H9 (cell line): ENCODE measurements at regions not wholly inside any gene's neighbourhood (a gene's known extent, or its start where the extent isn't known, plus 50 kb on each side); places are given as distances from the start of the nearest gene placed in this dataset.
A peak's percentile ranks its signal among the peaks of the same experiment; 100 is the strongest.

ENCODE experiments used
- DNase-seq: peaks from one replicate; pipeline ENCODE4 v3.0.0-alpha.2; 2017
- H2AFZ ChIP-seq: one replicate; pipeline ENCODE4 v1.6.1; 2013; ENCODE audit warnings: mild to moderate bottlenecking, low read length, control low read depth, moderate library complexity
- H2AK5ac ChIP-seq: 2 replicates; pipeline ENCODE4 v1.6.1; 2013; ENCODE audit warnings: low read length, control low read depth, mixed read lengths; ENCODE audit not compliant: insufficient read length
- H2BK120ac ChIP-seq: one replicate; pipeline ENCODE4 v1.6.1; 2013; ENCODE audit warnings: low read depth, mild to moderate bottlenecking, low read length, control low read depth, inconsistent platforms; ENCODE audit not compliant: poor library complexity, severe bottlenecking
- H2BK12ac ChIP-seq: 2 replicates; pipeline ENCODE4 v1.6.1; 2013; ENCODE audit warnings: low read length, control low read depth, mixed read lengths, low read depth; ENCODE audit not compliant: insufficient read length
- H2BK15ac ChIP-seq: 2 replicates; pipeline ENCODE4 v1.6.1; 2013; ENCODE audit warnings: low read depth, low read length, control low read depth
- H2BK20ac ChIP-seq: one replicate; pipeline ENCODE4 v1.6.1; 2013; ENCODE audit warnings: low read depth, mild to moderate bottlenecking, low read length, control low read depth, inconsistent platforms; ENCODE audit not compliant: poor library complexity, severe bottlenecking
- H2BK5ac ChIP-seq: 2 replicates; pipeline ENCODE4 v1.6.1; 2013; ENCODE audit warnings: low read length, control low read depth, mixed read lengths; ENCODE audit not compliant: insufficient read length
- H3K14ac ChIP-seq: 2 replicates; pipeline ENCODE4 v1.6.1; 2013; ENCODE audit warnings: low read length, control low read depth; ENCODE audit not compliant: insufficient read depth
- H3K18ac ChIP-seq: 2 replicates; pipeline ENCODE4 v1.6.1; 2013; ENCODE audit warnings: low read depth, mild to moderate bottlenecking, mixed read lengths, low read length, control low read depth; ENCODE audit not compliant: insufficient read length
- H3K23ac ChIP-seq: 2 replicates; pipeline ENCODE4 v1.6.1; 2013; ENCODE audit warnings: low read length, control low read depth, mixed read lengths, low read depth; ENCODE audit not compliant: insufficient read length
- H3K23me2 ChIP-seq: 2 replicates; pipeline ENCODE4 v1.6.1; 2013; ENCODE audit warnings: low read depth, mild to moderate bottlenecking, mixed read lengths, low read length, control low read depth; ENCODE audit not compliant: insufficient read length, poor library complexity, severe bottlenecking
- H3K27ac ChIP-seq: 2 replicates; pipeline ENCODE4 v1.5.1; 2013; ENCODE audit warnings: low read length, control low read depth, mixed read lengths, low read depth; ENCODE audit not compliant: insufficient read length
- H3K27me3 ChIP-seq: 2 replicates; pipeline ENCODE4 v1.6.1; 2013; ENCODE audit warnings: low read length, control low read depth, inconsistent platforms; ENCODE audit not compliant: insufficient read depth
- H3K4ac ChIP-seq: 2 replicates; pipeline ENCODE4 v1.6.1; 2013; ENCODE audit warnings: low read depth, mild to moderate bottlenecking, control low read depth, inconsistent platforms, low read length, moderate library complexity
- H3K4me1 ChIP-seq: 2 replicates; pipeline ENCODE4 v1.6.1; 2013; ENCODE audit warnings: low read length, control low read depth, inconsistent platforms; ENCODE audit not compliant: insufficient read depth
- H3K4me2 ChIP-seq: 2 replicates; pipeline ENCODE4 v1.6.1; 2013; ENCODE audit warnings: low read length, control low read depth, mixed read lengths; ENCODE audit not compliant: insufficient read length, insufficient read depth
- H3K56ac ChIP-seq: 2 replicates; pipeline ENCODE4 v1.6.1; 2013; ENCODE audit warnings: low read depth, mild to moderate bottlenecking, mixed read lengths, low read length, control low read depth; ENCODE audit not compliant: insufficient read length
- H3K79me1 ChIP-seq: 2 replicates; pipeline ENCODE4 v1.6.1; 2013; ENCODE audit warnings: low read depth, mild to moderate bottlenecking, moderate library complexity, low read length, control low read depth, inconsistent platforms; ENCODE audit not compliant: insufficient read depth, poor library complexity, severe bottlenecking
- H3K79me2 ChIP-seq: 2 replicates; pipeline ENCODE4 v1.6.1; 2013; ENCODE audit warnings: low read length, control low read depth, inconsistent platforms; ENCODE audit not compliant: insufficient read depth
- H3K9ac ChIP-seq: 2 replicates; pipeline ENCODE4 v1.6.1; 2013; ENCODE audit warnings: low read length, control low read depth, mixed read lengths; ENCODE audit not compliant: insufficient read length; ENCODE audit errors: extremely low read depth
- H3K9me3 ChIP-seq: one replicate; pipeline ENCODE4 v1.6.1; 2013; ENCODE audit warnings: low read depth, low read length, inconsistent platforms; ENCODE audit not compliant: control insufficient read depth
- H3T11ph ChIP-seq: one replicate; pipeline ENCODE4 v1.6.1; 2013; ENCODE audit warnings: mild to moderate bottlenecking, low read length, control low read depth, inconsistent platforms
- H4K20me1 ChIP-seq: one replicate; pipeline ENCODE4 v1.6.1; 2013; ENCODE audit not compliant: control insufficient read depth, insufficient read length, insufficient read depth
- H4K5ac ChIP-seq: 2 replicates; pipeline ENCODE4 v1.6.1; 2013; ENCODE audit warnings: low read depth, mild to moderate bottlenecking, mixed read lengths, low read length, control low read depth; ENCODE audit not compliant: insufficient read length
- H4K8ac ChIP-seq: replicated peaks from 2 replicates; pipeline ENCODE4 v1.6.1; 2013; ENCODE audit warnings: low read length, control low read depth, mixed read lengths, low read depth; ENCODE audit not compliant: insufficient read length
- H4K91ac ChIP-seq: 2 replicates; pipeline ENCODE4 v1.6.1; 2013; ENCODE audit warnings: low read depth, mild to moderate bottlenecking, moderate library complexity, mixed read lengths, low read length, control low read depth; ENCODE audit not compliant: insufficient read length
- H3K27ac Mint-ChIP-seq, 3 experiments: 2 replicates in 2 of 3; 3 replicates in 1 of 3; pipeline ENCODE4 v1.8.0; 2020 to 2021; ENCODE audit warnings: mixed read lengths in 3 of 3, mild to moderate bottlenecking in 1 of 3, moderate library complexity in 1 of 3
- H3K27me3 Mint-ChIP-seq: 2 replicates; pipeline ENCODE4 v1.8.0; 2021; ENCODE audit warnings: low read depth, mild to moderate bottlenecking, moderate library complexity, mixed read lengths
- H3K36me3 Mint-ChIP-seq, 3 experiments: 2 replicates in 2 of 3; 3 replicates in 1 of 3; pipeline ENCODE4 v1.8.0; 2020 to 2021; ENCODE audit warnings: low read depth in 3 of 3, mixed read lengths in 3 of 3; ENCODE audit not compliant: insufficient read depth in 1 of 3
- H3K4me1 Mint-ChIP-seq, 2 experiments: 2 replicates each; pipeline ENCODE4 v1.8.0; 2020; ENCODE audit warnings: mixed read lengths in 2 of 2
- H3K4me3 Mint-ChIP-seq, 2 experiments: 2 replicates in 1 of 2; 3 replicates in 1 of 2; pipeline ENCODE4 v1.8.0; 2020 to 2021; ENCODE audit warnings: mild to moderate bottlenecking in 2 of 2, mixed read lengths in 2 of 2, moderate library complexity in 1 of 2
- H3K9me3 Mint-ChIP-seq, 2 experiments: 2 replicates in 1 of 2; 3 replicates in 1 of 2; pipeline ENCODE4 v1.8.0; 2020; ENCODE audit warnings: mild to moderate bottlenecking in 2 of 2, mixed read lengths in 2 of 2, moderate library complexity in 1 of 2
- CTCF ChIP-seq: fragments of 200-600 bp; sonication (generic); conservative IDR thresholded peaks from 3 replicates; pipeline ENCODE4 v1.8.0; 2021; ENCODE audit warnings: antibody characterized with exemption, mild to moderate bottlenecking
- WGBS: extraction: QIAGEN DNeasy Blood & Tissue Kit; methylation state at CpG from one replicate; pipeline ENCODE4 v1.1.7; 2013; ENCODE audit warnings: missing lambda C conversion rate, low lambda C conversion rate, mixed read lengths; ENCODE audit not compliant: insufficient read length; ENCODE audit errors: extremely low coverage; 5-methylcytosine and 5-hydroxymethylcytosine counted together

- Histone ChIP-seq H3K23me2 (no peaks in the 10 kb centered on the region), H4K8ac (no peak overlapping the region), H2BK20ac (no peak overlapping the region), H3K18ac (no peak overlapping the region), H3K56ac (no peak overlapping the region), H3K9ac (no peak overlapping the region), H4K5ac (no peak overlapping the region), H2AFZ (no peak overlapping the region), H2AK5ac (no peak overlapping the region), H2BK120ac (no peak overlapping the region), H3K4ac (no peak overlapping the region), H4K91ac (no peak overlapping the region), H3K27me3 (no peaks in the 10 kb centered on the region), H3K9me3 (peaks cover 15% of the 10 kb centered on the region), H3K79me1 (no peaks in the 10 kb centered on the region), H3K27ac (no peak overlapping the region), H3T11ph (no peak overlapping the region), H4K20me1 (no peaks in the 10 kb centered on the region), H3K23ac (no peak overlapping the region), H2BK5ac (no peak overlapping the region), H3K14ac (no peak overlapping the region), H2BK15ac (no peak overlapping the region), H3K4me2 (no peak overlapping the region), H3K79me2 (no peaks in the 10 kb centered on the region), H2BK12ac (no peak overlapping the region), H3K4me1 (no peaks in the 10 kb centered on the region)
- no peaks in the 10 kb centered on the region for H3K27me3 Mint-ChIP-seq
- H3K36me3 Mint-ChIP-seq, result peaks cover 0 to 16% (median 10%) of the 10 kb centered on the region in 3 experiments; a peak in 5 of 7 replicates
- no peak overlapping the region for H3K4me3 Mint-ChIP-seq
- H3K9me3 Mint-ChIP-seq, result peaks cover 12 to 18% of the 10 kb centered on the region in 2 experiments
- no peak for DNase-seq
- WGBS, result no CpG with 5 or more reads among the region's 5 CpGs
- H3K27ac Mint-ChIP-seq, result no peak overlapping the region
- H3K4me1 Mint-ChIP-seq, result peaks cover 9 to 20% of the 10 kb centered on the region in 2 experiments
- TF ChIP-seq CTCF, result peak; percentile 22; the same call in 1 of the 3 replicates
Measured at GRCh38 chr3:86618706-86619105, 372.2 kb downstream of the VGLL3 start.
